GM18907 (cell line): ENCODE measurements at regions not wholly inside any gene's neighbourhood (a gene's known extent, or its start where the extent isn't known, plus 50 kb on each side); places are given as distances from the start of the nearest gene placed in this dataset.
"Not testable (repeated sequence)": the region's sequence is repeated elsewhere in the genome, so short reads cannot be mapped to it uniquely, and the experiment has no call there.

Source experiments
- ATAC-seq: cut with Tn5 transposase; IDR thresholded peaks from one replicate; pipeline ENCODE4 v1.9.1; 2021; ENCODE audit warnings: mild to moderate bottlenecking, moderate library complexity; ENCODE audit not compliant: unreplicated experiment

DNA sequence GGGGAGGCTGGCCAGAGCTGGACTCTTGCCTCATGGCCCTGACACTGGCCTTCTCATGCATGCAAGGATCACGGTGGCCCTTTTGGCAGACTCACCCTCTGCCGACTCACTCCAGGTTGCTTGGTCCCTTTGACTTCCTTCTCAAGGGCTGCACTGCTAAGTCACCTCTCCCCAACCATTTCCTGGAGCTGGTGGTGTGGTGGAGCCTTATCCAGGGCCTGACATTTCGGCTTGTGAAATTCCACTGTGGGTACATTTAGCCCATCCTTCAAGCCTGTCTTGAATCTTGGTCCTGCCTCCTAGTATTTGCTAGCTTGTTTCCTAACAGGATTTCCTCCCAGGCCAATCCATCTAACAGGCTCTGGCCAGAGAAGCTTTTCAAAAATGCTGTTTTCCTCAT is 52.6 kb upstream of the JUN start:
- ATAC-seq = no peak

DNA sequence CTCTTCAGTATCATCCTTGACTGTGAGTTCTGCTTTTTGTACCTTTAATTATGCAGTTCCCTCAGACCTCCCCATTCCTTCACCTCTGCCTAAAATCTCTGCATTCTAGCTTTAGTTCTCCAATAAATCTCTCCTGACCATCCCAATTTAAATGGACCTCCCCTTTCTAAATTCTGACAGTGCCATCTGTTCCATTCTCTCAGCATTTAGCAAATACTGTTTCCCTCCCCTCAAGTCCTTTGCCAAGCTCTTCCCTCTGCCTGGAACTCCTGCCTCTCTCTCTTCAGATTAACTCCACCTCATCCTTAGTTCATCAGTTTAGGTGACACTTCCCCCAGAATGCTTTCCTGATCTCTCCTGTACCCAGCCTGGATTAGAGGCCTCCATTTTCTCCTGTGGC is 54.0 kb upstream of the JUN start:
- no peak for ATAC-seq

DNA sequence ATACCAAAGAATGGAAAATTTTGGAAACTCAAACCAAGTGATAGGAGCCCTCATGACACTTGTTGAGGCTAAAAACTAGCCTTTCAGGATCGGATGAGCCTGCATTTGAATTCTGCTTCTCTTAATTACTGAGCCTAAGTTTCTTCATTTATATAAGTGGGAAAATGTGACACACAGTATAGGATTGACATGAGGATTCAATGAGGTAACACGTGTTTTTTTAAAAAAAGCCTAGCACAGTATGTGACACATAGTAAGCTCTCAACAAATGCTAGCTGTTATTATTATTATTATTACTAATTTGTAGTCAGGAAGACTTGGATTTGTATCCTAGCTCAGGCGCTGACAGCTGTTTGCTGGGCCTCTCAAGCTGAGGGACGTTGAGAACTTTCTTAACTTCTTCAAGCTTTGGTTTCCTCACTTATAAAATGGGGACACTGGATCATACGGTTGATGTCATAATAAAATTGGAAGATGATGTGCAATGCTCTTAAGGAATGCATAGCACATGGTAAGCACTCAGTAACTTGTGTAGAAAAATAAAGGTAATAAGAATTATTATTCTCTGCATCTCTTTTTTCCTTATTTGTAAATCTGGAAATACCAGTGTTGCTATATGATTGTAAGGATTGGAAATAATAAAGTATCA is 55.4 kb upstream of the JUN start:
- ATAC-seq = no peak

DNA sequence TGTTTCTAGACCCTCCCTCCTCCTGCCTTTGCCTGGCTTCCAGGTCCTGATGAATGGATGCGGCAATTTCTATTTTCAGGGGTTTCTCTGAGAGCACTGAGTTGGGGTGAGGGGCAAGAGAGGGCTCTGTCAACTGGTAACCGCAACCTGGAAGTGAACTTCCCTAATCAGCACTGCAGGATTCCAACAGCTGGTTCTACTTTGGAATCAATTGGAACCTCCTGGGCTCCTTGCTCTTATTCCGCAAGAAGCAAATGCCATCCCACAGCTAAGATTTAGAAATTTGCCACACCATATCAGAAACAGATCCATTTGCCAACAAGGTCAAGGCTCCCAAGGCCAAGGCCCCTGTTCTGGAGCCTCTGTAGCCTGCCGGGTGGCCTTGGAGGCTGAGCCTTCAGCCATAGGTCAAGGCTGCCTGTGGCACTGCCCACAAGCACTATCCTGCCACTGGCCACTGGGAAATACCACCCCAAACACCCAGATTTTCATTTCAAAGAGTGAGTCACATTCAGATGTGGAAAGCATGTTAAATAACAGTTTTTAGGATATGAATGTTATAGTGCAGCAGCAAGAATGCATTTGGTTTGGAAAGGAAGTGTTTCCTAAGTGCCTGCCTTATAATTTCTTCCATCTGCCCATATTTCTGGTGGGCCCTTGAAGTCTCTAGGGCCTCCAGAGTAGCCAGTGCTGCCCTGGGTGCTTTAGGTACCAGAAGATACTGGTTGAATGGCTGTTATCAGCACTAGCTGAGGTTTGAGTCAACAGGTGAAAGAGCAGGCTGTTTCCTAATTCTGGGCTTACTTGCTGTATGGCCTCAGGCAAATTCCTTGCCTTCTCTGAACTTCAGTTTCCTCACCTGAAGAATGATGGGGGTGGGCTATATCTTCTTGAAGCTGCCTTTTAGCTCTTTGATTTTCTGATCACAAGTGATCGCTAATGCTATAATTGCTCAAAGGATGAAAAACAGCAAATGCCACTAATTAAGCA is 56.3 kb upstream of the JUN start:
- ATAC-seq = no peak

DNA sequence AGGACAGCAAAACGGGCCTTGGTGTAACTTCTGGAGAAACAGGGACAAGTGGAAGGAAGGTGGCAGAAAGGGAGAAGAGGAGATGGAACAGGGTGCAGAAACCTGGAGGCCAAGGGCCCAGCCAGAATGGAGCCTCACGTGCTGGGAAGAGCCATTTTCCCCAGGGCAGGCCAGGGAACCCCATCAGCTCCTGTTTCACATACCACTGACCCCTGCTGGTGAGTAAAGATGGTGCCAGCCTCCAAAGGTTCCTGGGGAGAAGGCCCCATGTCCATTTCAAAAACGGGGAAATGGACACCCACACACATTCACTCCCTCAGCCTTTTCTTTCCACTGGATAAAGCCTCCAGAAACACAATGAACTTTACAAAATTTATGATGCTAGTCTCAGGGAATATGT is 57.6 kb upstream of the JUN start:
- no peak for ATAC-seq

DNA sequence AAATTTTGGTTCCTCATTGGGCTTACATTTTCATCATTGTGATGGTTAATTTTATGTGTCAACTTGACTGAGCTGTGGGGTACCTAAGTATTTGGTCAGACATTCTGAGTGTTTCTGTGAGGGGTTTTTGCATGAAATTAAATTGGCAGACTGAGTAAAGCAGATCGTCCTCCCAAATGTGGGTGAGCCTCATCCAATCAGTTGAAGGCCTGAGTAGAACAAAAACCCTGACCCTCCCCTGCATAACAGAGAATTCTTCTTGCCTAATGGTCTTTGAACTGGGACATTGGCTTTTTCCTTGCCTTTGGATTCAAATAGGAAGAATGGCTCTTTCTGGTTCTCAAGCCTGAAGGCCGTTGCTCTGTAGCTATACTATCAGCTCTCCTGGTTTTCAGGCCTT is 59.1 kb upstream of the JUN start:
- ATAC-seq = no peak

DNA sequence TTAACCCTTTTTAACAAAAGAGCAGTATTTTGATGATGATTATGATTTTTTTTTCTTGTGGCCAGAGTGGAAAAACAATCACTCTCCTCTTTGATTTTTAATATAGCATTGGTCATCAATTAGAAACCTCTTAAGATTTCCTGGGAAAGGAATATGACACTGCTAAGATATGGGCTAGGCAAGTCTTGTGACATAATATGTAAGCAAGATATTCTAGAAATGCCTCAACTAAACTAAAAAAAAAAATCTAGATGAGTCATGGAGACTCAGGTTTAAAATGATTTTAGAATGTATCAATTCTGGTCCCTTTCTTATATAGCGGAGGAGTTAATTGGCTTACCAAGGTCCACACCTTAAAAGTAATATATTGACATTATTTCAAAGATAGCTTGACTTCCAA is 60.3 kb upstream of the JUN start:
- ATAC-seq = no peak

DNA sequence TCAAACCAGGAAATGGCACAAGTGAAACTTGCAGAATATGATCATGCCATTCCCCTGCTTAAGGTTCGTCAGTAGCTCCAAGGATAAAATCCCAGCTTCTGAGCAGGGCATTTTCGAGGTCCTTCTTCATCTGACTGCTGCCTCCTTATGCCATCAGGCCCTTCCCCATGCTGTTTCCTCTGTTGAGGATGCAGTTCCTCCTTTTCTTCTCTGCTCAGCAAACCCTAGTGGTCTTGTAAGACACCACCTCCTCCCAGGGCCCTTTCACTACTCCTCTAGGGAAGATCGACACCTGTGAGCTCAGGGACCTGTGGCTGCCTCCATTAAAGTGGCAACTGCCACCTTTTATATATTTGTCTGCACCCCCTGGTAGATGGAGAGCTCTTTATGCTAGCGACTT is 62.1 kb upstream of the JUN start:
- no peak for ATAC-seq

DNA sequence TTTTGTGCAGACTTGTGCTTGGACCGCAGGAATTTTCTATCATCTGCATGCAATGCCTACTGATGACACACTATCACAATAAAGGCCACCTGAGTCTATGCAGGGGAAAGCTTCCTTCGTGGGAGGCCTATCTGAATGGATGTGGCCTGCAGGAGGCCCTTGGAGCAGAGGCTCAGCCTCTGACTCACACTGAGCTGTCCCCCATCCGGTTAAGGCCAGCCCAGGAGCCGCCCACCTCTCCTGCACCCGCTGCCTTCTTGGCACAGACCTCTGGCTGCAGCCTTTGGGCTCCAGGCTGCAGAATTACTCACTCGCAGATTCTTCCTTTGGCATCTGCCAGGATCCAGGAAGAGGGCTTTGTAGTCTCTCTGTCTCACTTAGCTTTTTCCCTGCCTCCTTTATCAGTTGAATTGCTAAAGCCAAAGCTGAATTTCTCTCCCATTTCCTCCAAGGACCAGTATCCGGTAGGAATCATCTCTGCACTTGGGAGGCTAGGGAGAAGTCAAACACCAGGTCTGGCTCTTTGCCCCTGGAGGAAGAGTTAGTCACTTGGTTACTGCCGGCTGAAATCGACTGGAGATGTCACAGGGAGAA is 65.1 kb upstream of the JUN start:
- no peak for ATAC-seq

DNA sequence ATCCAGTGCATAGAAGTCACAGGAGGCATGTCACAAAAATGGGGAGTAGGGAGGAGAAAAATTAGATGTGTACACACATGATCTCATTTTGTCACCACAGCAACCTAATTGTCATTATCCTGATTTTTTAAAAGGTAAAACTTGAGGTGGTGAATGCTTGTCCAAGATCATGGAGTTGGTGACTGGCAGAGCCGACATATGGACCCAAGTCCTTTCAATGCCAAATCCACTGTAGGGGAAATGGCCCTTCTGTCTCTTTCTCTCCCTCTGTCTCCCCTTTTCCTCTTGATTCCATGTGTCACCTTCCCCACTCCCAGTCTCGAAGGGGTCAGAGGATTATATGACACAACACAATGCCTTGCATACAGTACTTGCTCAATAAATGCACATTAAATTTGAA is 65.7 kb upstream of the JUN start:
- ATAC-seq = no peak

DNA sequence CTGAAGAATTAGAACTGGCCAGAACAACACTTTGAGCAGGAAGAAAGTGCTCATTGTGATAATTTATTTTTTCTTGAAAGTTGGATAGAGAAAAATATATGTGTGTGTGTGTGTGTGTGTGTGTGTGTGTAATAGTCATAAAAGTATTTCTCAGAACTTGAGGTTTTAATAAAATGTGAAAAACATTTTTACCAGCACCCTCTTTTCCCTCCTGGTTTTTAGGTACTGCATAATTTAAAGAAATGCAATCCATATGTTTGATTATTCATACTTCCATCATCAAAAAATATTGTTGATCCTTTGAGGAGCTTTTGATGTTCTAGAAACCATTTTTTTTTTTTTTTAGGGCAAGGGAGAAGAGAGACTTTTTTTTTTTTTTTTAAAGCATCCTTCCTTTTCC is 66.8 kb upstream of the JUN start:
- no peak for ATAC-seq

DNA sequence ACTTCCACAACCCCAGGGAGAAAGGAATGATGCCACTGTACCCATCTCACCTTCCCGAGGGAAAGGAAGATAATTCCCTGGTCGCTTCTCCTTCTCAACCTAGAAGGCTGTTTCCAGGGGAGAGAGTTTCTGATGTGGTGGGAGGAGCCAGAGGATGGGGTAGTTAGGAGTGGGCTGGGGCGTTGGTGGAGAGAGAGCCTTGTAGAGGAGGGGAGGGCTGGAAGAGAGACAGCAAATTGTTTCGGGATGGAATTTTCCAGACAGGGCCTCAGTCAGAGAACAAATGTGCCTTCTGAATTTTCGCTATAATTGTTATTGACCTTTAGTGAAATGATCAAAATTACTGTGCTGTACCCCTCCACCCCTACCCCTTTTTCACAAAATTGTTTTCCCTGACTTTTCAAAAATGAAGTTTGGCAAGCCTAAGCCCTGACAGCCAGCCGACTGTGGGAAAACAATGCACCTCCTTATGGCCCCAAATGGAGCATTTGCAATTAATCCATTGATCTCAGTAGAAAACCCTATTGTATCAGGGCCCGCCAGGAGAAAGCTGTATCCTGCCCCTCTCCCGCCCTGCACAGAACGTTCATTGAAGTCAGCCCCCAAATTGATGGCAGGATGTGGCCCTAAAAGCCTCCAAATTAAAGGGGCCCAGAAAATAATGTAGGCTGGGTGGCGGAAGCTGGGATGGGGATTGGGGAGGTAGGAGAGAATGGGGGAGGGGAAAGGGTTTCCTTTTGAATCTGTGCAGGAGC is 69.1 kb upstream of the JUN start:
- ATAC-seq = no peak

DNA sequence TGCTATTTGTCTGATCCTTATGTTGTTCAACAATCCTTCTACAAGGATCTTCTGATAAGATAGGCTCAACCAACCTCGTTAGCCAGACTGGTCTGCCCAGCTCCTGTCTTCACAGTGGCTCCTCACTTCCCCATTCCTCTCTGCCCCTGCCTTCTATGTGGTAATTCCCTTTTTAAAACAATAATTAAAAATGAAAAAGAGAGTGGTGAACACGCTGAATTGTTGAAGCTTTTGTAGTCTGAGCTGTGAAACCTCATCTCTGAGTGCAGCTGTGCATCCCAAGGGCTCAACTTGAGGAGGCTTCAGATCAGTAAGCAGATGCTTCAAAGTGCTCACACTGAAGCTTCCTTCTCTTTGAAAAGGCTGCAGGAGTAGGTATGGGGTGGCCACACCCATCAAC is 70.7 kb upstream of the JUN start:
- no peak for ATAC-seq

DNA sequence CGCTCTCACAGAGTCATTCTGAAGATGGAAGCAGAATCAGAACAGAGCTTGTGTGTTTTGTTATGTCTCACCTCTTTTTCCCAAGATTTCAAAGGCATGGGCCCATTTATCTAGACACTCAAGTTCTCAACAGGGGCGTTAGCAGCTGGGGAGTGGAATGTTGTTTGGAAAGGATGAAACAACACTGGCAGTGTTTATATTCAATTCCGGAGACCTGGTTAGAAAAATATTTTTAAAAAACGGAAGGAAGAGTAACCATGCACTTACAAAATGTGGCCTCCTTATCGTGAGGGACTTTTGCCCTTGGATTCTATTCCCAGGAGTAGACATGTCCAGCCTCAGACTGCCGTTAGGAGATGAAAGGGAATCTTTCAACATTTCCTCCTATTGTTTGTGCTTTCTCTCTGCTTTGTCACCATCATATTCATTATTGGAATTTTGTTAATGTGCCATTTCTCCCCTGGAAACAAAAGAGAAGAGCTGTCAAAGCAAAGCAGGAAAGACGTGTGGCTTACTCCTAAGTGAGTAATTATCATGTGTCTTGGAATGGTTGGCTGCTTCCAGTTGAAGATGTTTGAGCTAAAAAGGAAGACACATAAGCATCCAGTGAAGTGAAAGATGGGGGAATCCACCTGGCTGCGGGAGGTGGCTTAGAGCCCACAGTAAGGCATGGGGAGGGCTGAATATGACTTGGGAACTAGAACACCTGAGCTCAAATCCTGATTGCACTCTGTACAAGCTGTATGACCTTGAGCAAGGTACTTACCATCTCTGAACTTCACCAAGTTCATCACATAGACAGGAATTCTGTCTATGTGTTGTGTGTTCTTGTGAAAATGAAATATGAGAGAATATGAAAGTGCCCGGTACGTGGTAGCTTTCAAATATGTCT is 71.7 kb upstream of the JUN start:
- ATAC-seq = no peak

DNA sequence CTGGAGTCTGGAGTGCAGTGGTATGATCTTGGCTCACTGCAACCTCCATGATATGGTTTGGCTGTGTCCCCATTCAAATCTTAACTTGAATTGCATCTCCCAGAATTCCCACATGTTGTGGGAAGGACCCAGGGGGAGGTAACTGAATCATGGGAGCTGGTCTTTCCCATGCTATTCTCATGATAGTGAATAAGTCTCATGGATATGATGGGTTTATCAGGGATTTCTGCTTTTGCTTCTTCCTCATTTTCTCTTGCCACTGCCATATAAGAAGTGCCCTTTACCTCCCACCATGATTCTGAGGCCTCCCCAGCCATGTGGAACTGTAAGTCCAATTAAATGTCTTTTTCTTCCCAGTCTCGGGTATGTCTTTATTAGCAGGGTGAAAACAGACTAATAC is 72.4 kb upstream of the JUN start:
- not testable (repeated sequence) for ATAC-seq

DNA sequence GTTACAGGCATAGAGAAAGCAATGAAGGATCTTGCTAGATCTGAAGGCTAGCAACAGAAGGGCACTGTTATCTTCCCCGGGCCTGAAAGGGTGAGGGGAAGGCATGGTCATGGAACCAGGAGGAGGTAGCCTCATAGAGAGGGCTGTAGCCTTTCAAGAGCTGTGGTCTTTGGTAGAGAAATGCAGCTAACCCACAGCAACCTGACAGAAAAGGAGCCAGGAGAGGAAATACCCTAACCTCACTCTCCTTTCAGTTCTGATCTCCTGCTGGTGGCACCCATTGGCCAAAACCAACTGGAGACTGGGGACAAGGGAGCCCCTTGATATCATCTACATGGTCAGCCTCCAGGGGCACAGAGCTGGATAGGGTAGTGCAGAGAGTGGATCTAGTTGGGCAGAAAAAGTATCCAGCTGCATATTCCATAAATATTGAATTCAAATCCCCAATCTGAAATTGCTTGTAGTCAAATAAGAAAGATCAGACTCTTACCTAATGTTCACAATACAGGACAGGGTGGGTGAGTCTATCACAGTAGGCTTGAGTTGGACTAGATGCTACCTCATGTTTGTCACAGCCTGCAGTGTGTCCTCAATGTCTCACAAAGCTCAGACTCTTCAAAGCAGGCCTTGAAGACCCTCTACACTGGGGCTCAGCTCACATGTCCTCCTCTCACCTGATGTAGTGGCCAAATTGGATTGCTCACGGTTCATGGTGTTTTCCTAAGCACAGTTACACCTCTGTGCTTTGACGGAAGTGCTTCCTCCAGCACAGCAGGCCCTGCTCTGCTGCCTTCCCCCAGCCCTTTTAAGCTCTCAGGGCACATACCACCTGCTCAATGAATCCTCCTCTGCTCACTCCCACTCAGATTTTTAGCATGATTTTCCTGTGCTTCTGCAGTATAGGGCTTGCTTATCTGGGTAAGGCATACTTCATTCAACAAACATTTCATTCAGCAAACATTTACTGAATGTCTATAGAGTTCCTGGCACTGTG is 74.1 kb upstream of the JUN start:
- peak; percentile 93 for ATAC-seq

DNA sequence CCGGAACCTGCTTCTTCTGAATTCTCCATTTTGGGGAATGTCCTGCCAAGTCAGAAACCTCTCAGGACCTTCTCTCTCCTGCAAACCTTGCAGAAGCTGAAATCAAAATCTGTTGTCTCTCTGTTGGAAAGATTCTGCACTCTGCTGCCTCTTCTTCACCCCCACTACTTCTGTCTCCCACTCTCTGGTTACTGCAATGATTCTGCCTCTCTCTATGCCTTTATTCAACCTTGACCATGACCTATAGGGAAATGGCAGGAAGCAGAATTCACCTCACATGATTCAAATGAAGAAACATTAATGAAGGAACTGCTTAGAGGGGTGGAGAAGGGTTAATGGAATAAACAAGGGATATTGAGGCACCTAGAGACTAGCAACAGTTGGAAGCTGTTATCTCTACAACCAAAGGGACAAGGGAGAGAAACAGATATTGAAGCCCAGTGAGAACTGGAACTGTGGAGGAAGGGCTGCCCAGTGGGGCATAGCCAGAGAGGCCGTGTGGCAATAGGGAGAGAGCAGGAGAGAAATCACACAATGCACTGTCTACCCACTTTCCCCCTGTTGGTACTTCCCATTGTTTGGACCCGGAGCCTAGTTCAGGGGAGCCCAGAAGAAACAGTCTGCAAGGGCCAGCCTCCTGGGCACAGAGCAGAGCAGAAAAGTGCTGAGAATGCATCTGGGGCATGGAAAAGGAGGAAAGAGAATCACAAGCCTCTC is 76.1 kb upstream of the JUN start:
- no peak for ATAC-seq

DNA sequence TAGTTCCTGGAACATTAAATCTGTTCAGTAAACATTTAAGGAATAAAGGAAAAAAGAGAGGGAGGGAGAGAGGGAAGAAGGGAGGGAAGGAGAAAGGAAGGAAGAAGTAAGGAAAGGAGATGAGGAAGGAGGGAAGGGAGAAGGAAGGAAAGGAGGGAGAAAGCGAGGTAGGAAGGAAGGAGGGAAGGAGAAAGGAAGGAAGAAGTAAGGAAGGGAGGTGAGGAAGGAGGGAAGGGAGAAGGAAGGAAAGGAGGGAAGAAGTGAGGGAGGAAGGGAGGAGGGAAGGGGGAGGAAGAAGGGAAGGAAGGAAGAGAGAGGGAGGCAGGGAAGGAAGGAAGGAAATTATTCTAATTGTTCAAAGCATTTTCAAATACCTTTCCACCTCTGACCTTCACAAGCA is 77.2 kb upstream of the JUN start:
- ATAC-seq = no peak
